DOHH2 (cell line): ENCODE measurements at regions not wholly inside any gene's neighbourhood (a gene's known extent, or its start where the extent isn't known, plus 50 kb on each side); places are given as distances from the start of the nearest gene placed in this dataset.

Experiments used
- H3F3A ChIP-seq: fragments of 200-600 bp; sonication (generic), shearing (Covaris generic); 2 replicates; pipeline ENCODE4 v1.6.0; 2016; ENCODE audit warnings: antibody characterized with exemption, mild to moderate bottlenecking; ENCODE audit not compliant: control insufficient read depth, insufficient read depth
- H3K27ac ChIP-seq: fragments of 200-600 bp; sonication (generic); 2 replicates; pipeline ENCODE4 v1.5.1; 2014; ENCODE audit warnings: low read depth, mild to moderate bottlenecking, low read length, moderate library complexity
- H3K27me3 ChIP-seq: fragments of 200-600 bp; sonication (generic); 2 replicates; pipeline ENCODE4 v1.6.1; 2014; ENCODE audit warnings: mild to moderate bottlenecking, low read length, mixed read lengths; ENCODE audit not compliant: control insufficient read depth
- H3K36me3 ChIP-seq: fragments of 200-600 bp; sonication (generic); 2 replicates; pipeline ENCODE4 v1.6.1; 2014; ENCODE audit warnings: mild to moderate bottlenecking, low read length, moderate library complexity, mixed read lengths; ENCODE audit not compliant: control insufficient read depth
- H3K4me1 ChIP-seq: fragments of 200-600 bp; sonication (generic); 2 replicates; pipeline ENCODE4 v1.6.1; 2014; ENCODE audit warnings: mild to moderate bottlenecking, low read length, mixed read lengths; ENCODE audit not compliant: control insufficient read depth
- H3K4me2 ChIP-seq: fragments of 200-600 bp; sonication (generic); 2 replicates; pipeline ENCODE4 v1.6.0; 2014; ENCODE audit warnings: mild to moderate bottlenecking, low read length, moderate library complexity
- H3K4me3 ChIP-seq: fragments of 200-600 bp; sonication (generic); 2 replicates; pipeline ENCODE4 v1.5.1; 2014; ENCODE audit warnings: mild to moderate bottlenecking, low read length, mixed read lengths
- H3K79me2 ChIP-seq: fragments of 200-600 bp; sonication (generic); 2 replicates; pipeline ENCODE4 v1.6.1; 2014; ENCODE audit warnings: mild to moderate bottlenecking, low read length, mixed read lengths; ENCODE audit not compliant: control insufficient read depth
- H3K9me2 ChIP-seq: fragments of 200-600 bp; sonication (generic); replicated peaks from 2 replicates; pipeline ENCODE4 v1.6.1; 2014; ENCODE audit warnings: mild to moderate bottlenecking, low read length, mixed read lengths; ENCODE audit not compliant: control insufficient read depth
- H3K9me3 ChIP-seq: fragments of 200-600 bp; sonication (generic); 2 replicates; pipeline ENCODE4 v1.6.1; 2014; ENCODE audit warnings: antibody characterized with exemption, low read length, mixed read lengths; ENCODE audit not compliant: control insufficient read depth, insufficient read depth
- H4K20me1 ChIP-seq: fragments of 200-600 bp; sonication (generic); 2 replicates; pipeline ENCODE4 v1.6.0; 2014; ENCODE audit warnings: low read depth, mild to moderate bottlenecking, antibody characterized with exemption, low read length, moderate library complexity; ENCODE audit not compliant: control insufficient read depth, insufficient read depth
- CTCF ChIP-seq: fragments of 200-600 bp; sonication (generic); IDR thresholded peaks from one replicate; pipeline ENCODE4 v1.5.1; 2014; ENCODE audit warnings: antibody characterized with exemption, mild to moderate bottlenecking, low read depth, low read length; ENCODE audit not compliant: poor library complexity, severe bottlenecking
- EZH2phosphoT487 ChIP-seq: fragments of 200-600 bp; sonication (generic); IDR thresholded peaks from 2 replicates; pipeline ENCODE4 v1.6.1; 2017; ENCODE audit warnings: borderline replicate concordance, mild to moderate bottlenecking, antibody characterized with exemption, low read length, moderate library complexity, mixed read lengths

DNA sequence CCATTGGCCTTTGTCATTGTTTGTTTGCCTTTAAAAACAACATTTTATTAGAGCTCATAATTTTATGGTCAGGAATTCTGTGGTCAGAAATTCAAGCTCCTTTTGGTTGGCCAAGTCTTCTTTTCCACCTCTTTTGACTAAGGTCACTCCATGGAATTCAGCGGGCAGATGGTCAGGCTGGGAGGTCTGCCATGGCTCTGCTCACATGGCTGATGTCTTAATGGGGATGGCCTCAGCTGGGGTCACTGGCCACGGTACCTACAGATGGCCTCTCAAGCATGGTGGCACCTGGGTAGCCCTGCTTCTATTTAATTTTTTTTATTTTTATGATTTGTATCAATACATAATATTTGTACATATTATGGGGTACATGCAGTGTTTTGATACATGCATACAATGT, 360.8 kb upstream of the MCTP2 start:
- Histone ChIP-seq H3K27me3 (0 out of 2 replicates have a peak, but pooled peaks cover 5% of the 10 kb centered on the region), H3K4me2 (no peak overlapping the region), H3K4me1 (no peaks in the 10 kb centered on the region), H3F3A (no peaks in the 10 kb centered on the region), H3K27ac (no peak overlapping the region), H3K9me2 (no peaks in the 10 kb centered on the region), H3K79me2 (no peaks in the 10 kb centered on the region), H3K9me3 (no peaks in the 10 kb centered on the region), H3K36me3 (no peaks in the 10 kb centered on the region), H3K4me3 (no peak overlapping the region), H4K20me1 (no peaks in the 10 kb centered on the region)
- TF ChIP-seq EZH2phosphoT487, result no peak
- TF ChIP-seq CTCF, result no peak

DNA sequence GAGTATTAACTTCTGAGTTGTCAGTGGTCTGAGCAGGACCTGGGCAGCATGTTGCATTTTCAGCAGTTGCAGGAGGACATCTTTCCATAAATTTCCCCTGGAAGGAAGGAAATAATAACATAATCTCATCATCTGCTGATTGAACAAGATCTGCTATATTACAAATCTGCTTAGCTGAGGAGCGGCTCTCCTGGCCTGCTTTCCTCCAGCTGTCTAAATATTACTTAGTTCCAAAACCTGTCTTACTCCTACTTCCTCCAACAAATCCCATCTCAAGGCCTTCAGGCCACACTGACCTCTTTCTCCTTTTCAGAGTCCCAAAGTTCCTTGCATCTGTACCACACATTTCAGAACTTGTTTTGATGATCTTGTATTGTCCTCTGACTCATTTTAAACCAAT, 364.4 kb upstream of the MCTP2 start:
- 0 out of 2 replicates have a peak, but pooled peaks cover 5% of the 10 kb centered on the region for H3K27me3 ChIP-seq
- H3K27ac ChIP-seq, result no peak overlapping the region

DNA sequence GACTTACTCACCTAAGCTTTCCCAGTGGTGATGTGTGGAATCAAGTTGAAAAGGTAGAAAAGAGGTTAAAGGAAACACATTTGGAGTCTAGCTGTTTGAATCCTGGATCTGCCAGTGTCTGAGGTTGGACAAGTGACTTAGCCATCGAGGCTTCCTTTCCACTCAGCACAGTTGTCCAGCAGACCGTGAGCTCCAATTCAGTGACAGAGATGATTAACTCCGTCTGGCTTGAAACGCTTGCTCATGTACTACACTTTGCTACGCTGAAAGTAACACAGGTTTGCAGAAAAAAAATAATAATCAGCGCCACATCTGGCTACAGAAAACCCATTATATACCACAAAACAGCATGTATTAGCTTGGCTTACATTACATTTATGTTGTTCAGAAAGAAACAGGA, 364.9 kb upstream of the MCTP2 start:
- H3K4me2 ChIP-seq, result no peak overlapping the region
- no peaks in the 10 kb centered on the region for H3K79me2 ChIP-seq
- H3K4me1 ChIP-seq, result no peaks in the 10 kb centered on the region
- no peaks in the 10 kb centered on the region for H3K9me3 ChIP-seq
- H4K20me1 ChIP-seq, result no peaks in the 10 kb centered on the region
- no peak overlapping the region for H3K4me3 ChIP-seq
- H3K36me3 ChIP-seq, result no peaks in the 10 kb centered on the region
- H3F3A ChIP-seq, result no peaks in the 10 kb centered on the region
- H3K9me2 ChIP-seq, result no peaks in the 10 kb centered on the region
- H3K27ac ChIP-seq, result no peak overlapping the region
- 0 out of 2 replicates have a peak, but pooled peaks cover 5% of the 10 kb centered on the region for H3K27me3 ChIP-seq
- TF ChIP-seq CTCF (no peak), EZH2phosphoT487 (no peak)

More for the DNA sequence above, 364.4 kb upstream of the MCTP2 start:
- TF ChIP-seq EZH2phosphoT487, result no peak
- no peak for TF ChIP-seq CTCF
- no peaks in the 10 kb centered on the region for H3K9me3 ChIP-seq
- H3K4me1 ChIP-seq, result no peaks in the 10 kb centered on the region
- H3K79me2 ChIP-seq, result no peaks in the 10 kb centered on the region
- H3K36me3 ChIP-seq, result no peaks in the 10 kb centered on the region
- no peak overlapping the region for H3K4me2 ChIP-seq
- H4K20me1 ChIP-seq, result no peaks in the 10 kb centered on the region
- no peaks in the 10 kb centered on the region for H3K9me2 ChIP-seq
- no peaks in the 10 kb centered on the region for H3F3A ChIP-seq
- no peak overlapping the region for H3K4me3 ChIP-seq
